ENCODE measurements at regions not wholly inside any gene's neighbourhood (a gene's known extent, or its start where the extent isn't known, plus 50 kb on each side); places are given as distances from the start of the nearest gene placed in this dataset.

DNA sequence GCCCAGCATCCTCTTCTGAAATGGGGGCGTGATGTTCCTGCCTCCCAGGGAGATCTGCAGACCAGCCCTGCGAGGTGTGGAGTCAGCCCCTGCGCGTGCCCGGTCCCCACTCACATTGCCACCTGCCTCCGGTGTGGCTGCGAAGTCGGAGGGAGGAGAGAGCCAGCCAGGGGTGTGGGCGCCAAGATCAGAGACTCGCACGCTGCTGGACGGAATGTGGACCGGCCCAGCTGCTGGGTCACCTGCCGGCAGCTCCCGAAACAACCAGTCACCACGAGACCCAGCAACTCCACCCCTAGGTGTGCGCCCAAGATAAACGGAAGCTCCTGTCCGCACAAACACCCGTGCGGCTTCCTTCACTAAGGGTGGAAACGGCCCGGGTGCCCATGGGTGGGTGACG lies 51.1 kb upstream of the EGFL7 start:
- H3K36me3 Mint-ChIP-seq = no peaks in the 10 kb centered on the region
- H3K4me1 Mint-ChIP-seq (ENCODE audit: low read depth) = no peaks in the 10 kb centered on the region
- no peak overlapping the region for H3K27ac Mint-ChIP-seq
- intact Hi-C loops (cut with micrococcal nuclease) = no loop called here
- H3K27me3 Mint-ChIP-seq = peaks cover 8% of the 10 kb centered on the region
- ChIA-PET CTCF (no interaction called here), POLR2A (no interaction called here)
- H3K4me3 Mint-ChIP-seq = no peak overlapping the region
- H3K9me3 Mint-ChIP-seq = no peaks in the 10 kb centered on the region
- DNase-seq = no peak

DNA sequence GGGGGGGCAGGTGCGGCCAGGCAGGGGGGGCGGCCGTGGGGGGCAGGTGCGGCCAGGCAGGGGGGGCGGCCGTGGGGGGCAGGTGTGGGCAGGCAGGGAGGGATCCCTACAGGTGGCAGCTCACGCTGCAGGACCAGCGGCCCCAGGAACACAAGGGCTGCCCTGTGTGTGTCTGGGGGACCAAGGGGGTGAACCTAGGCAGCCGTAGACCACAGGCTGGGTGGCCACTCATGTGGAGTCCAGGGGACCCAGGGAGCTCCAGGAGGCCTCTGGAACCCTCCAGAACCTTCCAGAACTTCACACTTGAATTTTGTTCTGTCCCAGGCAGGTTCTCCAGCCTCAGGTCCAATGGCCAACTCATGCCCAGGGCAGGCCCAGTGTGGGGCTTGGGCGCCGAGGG lies 51.6 kb upstream of the EGFL7 start:
- Mint-ChIP-seq H3K9me3 (no peaks in the 10 kb centered on the region), H3K4me3 (no peak overlapping the region), H3K27me3 (peaks cover 8% of the 10 kb centered on the region), H3K4me1 (ENCODE audit: low read depth) (no peaks in the 10 kb centered on the region), H3K36me3 (no peaks in the 10 kb centered on the region), H3K27ac (no peak overlapping the region)
- intact Hi-C loops (cut with micrococcal nuclease) = no loop called here
- ChIA-PET POLR2A (no interaction called here), CTCF (no interaction called here)
- no peak for DNase-seq

DNA sequence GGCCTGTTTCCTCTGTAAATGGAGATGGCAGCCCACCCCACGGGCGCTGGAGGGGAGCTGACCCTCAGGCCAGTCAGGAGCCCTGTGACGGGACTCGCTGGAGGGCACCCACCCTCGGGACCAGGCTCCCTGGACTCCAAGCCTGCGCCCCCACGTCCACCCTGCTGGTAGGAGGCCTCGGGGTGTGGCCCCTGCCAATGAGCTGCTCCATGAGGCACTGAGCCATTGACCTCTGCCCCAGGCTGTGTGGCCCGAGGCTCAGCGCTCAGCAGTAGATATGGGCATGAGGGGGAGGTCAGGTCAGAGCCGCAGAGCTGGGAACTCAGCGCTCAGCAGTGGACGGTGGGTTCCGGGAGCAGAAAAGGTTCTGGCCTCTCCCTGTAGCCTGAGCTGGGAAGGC lies 52.3 kb upstream of the EGFL7 start:
- intact Hi-C loops (cut with micrococcal nuclease) = no loop called here
- no peak overlapping the region for H3K27ac Mint-ChIP-seq
- H3K27me3 Mint-ChIP-seq = peaks cover 12% of the 10 kb centered on the region
- H3K9me3 Mint-ChIP-seq = no peaks in the 10 kb centered on the region
- H3K4me1 Mint-ChIP-seq (ENCODE audit: low read depth) = no peaks in the 10 kb centered on the region
- no peak overlapping the region for H3K4me3 Mint-ChIP-seq
- CTCF ChIA-PET = no interaction called here
- DNase-seq = no peak
- POLR2A ChIA-PET = no interaction called here
- H3K36me3 Mint-ChIP-seq = no peaks in the 10 kb centered on the region

DNA sequence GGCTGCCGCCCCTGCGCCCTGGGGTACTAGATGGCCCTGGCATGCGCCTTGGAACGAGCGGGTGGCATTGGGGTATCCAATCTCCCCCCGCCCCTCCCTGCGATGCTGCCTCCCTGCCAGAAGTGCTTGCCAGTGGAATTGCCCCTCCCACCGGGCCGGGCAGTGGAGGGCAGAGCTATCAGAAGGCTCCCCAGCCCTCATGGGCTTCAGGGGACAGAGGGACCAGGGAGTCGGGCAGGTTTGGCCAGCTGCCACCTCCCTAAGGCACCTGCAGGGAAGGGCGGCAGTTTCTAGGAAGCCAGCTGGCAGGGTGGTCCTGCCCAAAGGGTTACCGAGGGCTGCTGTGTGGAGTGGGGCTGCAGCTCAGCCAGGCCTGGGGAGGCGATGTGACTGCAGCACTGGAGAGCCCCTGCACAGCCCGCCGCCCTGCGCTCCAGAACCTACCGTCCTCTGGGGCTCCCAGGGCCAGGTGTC lies 52.8 kb upstream of the EGFL7 start:
- H3K27ac Mint-ChIP-seq = no peak overlapping the region
- H3K4me3 Mint-ChIP-seq = no peak overlapping the region
- DNase-seq = no peak
- peaks cover 12% of the 10 kb centered on the region for H3K27me3 Mint-ChIP-seq
- CTCF ChIA-PET = no interaction called here
- H3K36me3 Mint-ChIP-seq = no peaks in the 10 kb centered on the region
- no peaks in the 10 kb centered on the region for H3K4me1 Mint-ChIP-seq (ENCODE audit: low read depth)
- H3K9me3 Mint-ChIP-seq = no peaks in the 10 kb centered on the region
- POLR2A ChIA-PET = no interaction called here
- intact Hi-C loops (cut with micrococcal nuclease) = no loop called here

DNA sequence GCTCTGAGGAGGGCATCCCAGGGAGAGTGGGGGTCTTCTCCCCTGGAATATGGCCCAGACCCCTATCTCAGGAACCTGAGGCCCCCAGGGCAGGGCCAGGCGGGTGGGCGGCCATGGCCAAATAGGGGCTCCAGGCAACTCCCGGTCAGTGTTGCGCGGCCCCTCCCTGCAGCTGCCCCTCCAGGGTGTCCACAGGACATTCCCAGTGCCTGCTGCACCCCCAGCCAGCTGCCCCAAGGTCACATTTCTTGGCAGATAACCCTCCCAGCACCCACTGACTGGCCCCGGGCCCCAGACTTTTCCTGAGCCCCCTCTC lies 53.6 kb upstream of the EGFL7 start:
- peaks cover 16% of the 10 kb centered on the region for H3K27me3 Mint-ChIP-seq
- H3K9me3 Mint-ChIP-seq = no peaks in the 10 kb centered on the region
- H3K36me3 Mint-ChIP-seq = no peaks in the 10 kb centered on the region
- no peaks in the 10 kb centered on the region for H3K4me1 Mint-ChIP-seq (ENCODE audit: low read depth)
- no peak overlapping the region for H3K27ac Mint-ChIP-seq
- ChIA-PET POLR2A (no interaction called here), CTCF (no interaction called here)
- DNase-seq = no peak
- H3K4me3 Mint-ChIP-seq = no peak overlapping the region
- intact Hi-C loops (cut with micrococcal nuclease) = no loop called here

DNA sequence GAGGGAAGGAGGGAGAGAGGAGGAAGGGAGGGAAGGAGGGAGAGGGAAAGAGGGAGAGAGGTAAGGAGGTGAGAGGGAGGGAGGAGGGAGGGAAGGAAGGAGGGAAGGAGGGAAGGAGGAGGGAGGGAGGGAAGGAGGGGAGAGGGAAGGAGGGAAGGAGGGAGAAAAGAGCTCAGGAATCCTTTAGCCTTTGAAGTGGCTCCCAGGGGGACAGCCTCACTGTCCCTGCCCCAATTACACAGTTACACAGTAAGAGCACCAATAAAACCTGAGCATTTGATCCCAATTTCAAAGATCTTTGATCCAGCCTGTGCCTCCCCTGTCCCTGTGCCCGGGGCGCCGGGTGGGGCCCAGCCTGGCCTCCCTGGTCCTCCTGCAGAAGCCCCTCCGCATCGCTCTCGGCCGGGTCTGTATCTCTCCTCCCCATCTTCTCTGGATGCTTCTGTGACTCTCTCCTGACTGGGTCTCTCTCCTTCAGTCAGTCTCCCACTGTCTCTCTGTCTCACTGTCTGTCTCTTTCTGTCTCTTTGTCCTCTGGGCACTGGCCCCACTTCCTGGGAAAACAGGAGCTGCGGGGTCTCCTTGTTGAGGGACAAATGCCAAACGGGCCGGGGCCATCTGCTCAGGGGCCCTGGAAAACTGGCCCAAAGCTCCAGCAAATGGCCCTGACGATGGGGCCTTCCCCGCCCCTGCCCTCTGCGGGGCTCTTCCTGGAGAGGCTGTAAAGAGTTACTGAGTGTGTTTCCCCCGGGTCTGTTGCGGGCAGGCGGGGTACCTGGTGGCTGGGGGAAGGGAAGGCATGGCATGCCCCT lies 54.2 kb upstream of the EGFL7 start:
- Mint-ChIP-seq H3K4me3 (no peak overlapping the region), H3K27ac (no peak overlapping the region), H3K36me3 (no peaks in the 10 kb centered on the region), H3K4me1 (ENCODE audit: low read depth) (no peaks in the 10 kb centered on the region), H3K27me3 (peaks cover 20% of the 10 kb centered on the region), H3K9me3 (no peaks in the 10 kb centered on the region)
- intact Hi-C loops (cut with micrococcal nuclease) = no loop called here
- DNase-seq = no peak
- ChIA-PET POLR2A (no interaction called here), CTCF (interaction anchor here (1.5 kb wide), 1 partner anchor 120 kb away, joined by 4 read pairs; no protein-coding TSS in a partner anchor)

DNA sequence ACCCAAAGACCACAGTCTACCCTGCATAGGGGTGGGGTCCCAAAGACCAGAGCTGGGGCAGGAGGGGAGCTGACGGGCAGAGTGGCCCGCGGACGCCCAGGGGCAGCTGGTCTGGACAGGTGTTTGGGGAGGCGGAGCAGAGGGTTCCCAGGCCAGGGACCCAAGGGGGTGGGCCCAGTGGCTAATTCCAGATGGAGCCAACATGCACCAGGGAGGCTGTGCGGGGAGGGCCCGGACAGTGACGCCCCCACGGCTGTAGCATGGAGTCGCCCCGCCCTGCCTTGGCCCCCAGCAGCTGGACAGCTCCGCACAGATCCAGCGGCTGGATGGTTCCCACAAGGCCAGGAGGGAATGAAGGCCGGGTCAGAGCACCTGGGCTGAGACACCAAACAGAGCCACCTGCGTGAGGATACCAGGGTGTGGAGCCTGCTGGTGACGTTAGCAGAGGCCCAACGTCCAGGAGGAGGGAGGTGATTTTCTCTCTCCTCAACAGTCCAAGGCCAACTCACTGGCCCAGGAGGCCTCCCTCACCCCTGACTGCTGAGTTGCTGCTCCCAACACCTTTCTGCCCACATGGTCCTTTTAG lies 55.3 kb upstream of the EGFL7 start:
- DNase-seq = no peak
- Mint-ChIP-seq H3K4me3 (no peak overlapping the region), H3K27ac (no peak overlapping the region), H3K9me3 (no peaks in the 10 kb centered on the region), H3K4me1 (ENCODE audit: low read depth) (no peaks in the 10 kb centered on the region), H3K36me3 (no peaks in the 10 kb centered on the region), H3K27me3 (peaks cover 27% of the 10 kb centered on the region)
- intact Hi-C loops (cut with micrococcal nuclease) = no loop called here
- ChIA-PET POLR2A (no interaction called here), CTCF (interaction anchor here (1.5 kb wide), 1 partner anchor 119 kb away, joined by 4 read pairs; no protein-coding TSS in a partner anchor)

DNA sequence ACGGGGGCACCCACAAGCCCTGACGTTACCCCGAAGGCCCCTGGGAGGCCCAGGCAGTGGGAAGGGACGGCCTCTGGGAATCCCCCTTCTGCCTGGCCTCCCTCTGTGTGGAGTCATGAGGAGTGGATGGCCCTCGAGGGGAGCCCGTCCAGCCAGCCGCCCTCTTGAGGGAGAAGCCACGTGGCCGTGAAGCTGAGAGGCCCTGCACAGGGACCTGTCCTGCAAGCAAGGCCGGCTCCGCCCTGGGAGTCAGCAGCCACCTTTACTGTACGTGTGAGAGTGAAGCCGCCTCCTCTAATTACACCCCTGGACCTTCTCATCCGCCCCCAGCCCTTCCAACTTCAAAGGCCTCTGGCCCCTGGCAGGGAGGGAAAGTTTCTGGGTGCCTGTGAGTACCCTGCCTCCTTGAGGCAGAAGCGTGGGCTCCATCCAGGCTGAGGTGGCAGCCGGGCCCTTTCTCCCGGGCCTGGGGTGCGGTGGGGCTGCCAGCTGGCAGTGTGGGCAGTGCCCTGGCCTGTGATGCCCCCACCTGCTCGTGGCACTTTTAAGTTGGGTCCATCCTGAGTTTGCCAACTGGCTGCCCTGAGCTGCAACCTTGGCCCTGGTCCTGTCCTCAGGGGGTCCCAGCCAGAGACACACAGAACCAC lies 55.9 kb upstream of the EGFL7 start:
- Mint-ChIP-seq H3K27ac (no peak overlapping the region), H3K9me3 (no peaks in the 10 kb centered on the region), H3K4me1 (ENCODE audit: low read depth) (no peaks in the 10 kb centered on the region), H3K4me3 (no peak overlapping the region), H3K27me3 (peaks cover 31% of the 10 kb centered on the region), H3K36me3 (no peaks in the 10 kb centered on the region)
- ChIA-PET CTCF (interaction anchor here (1.5 kb wide), 1 partner anchor 118 kb away, joined by 4 read pairs; no protein-coding TSS in a partner anchor), POLR2A (no interaction called here)
- no peak for DNase-seq
- intact Hi-C loops (cut with micrococcal nuclease) = no loop called here

DNA sequence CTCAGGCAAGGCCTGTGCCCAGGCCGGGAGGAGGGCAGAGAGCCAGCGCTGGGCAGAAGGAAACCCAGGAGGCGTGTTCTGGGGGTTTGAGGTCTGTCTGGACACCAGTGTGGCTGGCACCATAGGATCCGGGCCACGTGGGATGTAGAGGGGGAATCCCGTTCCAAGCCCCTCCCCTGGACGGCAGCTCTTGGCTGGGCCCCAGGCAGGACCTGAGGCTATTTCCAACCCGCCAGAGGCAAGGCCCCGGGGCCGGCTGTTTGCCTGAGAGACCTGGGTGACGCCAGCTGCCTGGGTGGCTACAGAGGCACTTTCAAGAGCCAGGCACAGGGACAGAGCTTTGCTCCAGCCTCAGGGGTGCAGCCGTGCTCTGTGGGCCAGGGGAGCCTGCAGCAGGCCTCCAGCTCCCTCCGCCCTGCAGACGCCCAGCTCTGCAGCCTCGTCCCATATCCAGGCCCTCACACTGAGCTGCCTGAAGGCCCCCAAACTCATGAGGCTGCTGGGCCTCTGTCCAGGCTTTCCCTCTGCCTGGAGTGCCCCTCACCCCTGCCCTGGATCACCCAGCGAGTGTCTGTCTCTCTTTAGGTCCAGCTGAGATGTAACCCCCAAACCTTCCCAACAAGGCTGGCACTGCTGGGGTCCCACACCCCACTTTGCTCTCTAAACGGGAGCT lies 56.6 kb upstream of the EGFL7 start:
- Mint-ChIP-seq H3K4me3 (no peak overlapping the region), H3K27ac (no peak overlapping the region), H3K36me3 (no peaks in the 10 kb centered on the region), H3K4me1 (ENCODE audit: low read depth) (no peaks in the 10 kb centered on the region), H3K27me3 (peaks cover 31% of the 10 kb centered on the region), H3K9me3 (no peaks in the 10 kb centered on the region)
- CTCF ChIA-PET = no interaction called here
- intact Hi-C loops (cut with micrococcal nuclease) = no loop called here
- DNase-seq = no peak
- POLR2A ChIA-PET = no interaction called here

DNA sequence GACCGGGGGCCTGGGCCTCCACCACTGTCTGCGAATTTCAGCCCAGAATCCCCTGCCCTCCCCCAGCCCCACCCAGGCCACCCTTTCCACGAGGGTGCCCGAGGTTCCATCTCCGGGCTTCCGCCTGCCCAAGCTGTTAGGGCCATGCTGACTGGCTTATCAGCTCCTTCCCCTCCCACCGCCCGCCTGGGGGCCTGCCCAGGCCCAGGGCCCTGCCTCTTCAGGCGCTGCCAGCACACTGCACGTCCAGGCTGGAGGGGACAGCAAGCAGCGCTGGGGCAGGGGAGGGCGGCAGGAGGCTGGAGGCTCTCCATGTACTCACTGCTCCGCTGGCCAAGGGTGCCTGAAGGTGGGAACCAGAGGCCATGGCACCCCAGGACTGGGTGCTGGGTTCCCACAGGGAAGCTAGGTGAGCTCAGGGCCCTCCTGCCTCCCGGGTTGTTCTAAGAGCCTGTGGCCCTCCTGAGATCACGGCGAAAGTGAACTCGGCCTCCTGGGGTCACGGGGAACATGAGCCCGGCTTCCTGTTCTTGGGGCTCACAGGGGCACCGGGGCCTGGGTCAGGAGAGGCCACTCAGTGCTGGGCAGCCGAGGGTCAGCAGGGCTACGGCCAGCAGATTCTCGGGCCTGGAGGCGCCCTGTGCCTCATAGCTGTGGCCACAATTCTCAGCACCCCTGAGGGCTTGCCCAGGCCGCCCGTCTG lies 57.7 kb upstream of the EGFL7 start:
- no peak for DNase-seq
- intact Hi-C loops (cut with micrococcal nuclease) = no loop called here
- H3K4me1 Mint-ChIP-seq (ENCODE audit: low read depth) = no peaks in the 10 kb centered on the region
- peaks cover 41% of the 10 kb centered on the region for H3K27me3 Mint-ChIP-seq
- H3K4me3 Mint-ChIP-seq = no peak overlapping the region
- H3K9me3 Mint-ChIP-seq = no peaks in the 10 kb centered on the region
- ChIA-PET CTCF (no interaction called here), POLR2A (no interaction called here)
- no peak overlapping the region for H3K27ac Mint-ChIP-seq
- H3K36me3 Mint-ChIP-seq = no peaks in the 10 kb centered on the region

DNA sequence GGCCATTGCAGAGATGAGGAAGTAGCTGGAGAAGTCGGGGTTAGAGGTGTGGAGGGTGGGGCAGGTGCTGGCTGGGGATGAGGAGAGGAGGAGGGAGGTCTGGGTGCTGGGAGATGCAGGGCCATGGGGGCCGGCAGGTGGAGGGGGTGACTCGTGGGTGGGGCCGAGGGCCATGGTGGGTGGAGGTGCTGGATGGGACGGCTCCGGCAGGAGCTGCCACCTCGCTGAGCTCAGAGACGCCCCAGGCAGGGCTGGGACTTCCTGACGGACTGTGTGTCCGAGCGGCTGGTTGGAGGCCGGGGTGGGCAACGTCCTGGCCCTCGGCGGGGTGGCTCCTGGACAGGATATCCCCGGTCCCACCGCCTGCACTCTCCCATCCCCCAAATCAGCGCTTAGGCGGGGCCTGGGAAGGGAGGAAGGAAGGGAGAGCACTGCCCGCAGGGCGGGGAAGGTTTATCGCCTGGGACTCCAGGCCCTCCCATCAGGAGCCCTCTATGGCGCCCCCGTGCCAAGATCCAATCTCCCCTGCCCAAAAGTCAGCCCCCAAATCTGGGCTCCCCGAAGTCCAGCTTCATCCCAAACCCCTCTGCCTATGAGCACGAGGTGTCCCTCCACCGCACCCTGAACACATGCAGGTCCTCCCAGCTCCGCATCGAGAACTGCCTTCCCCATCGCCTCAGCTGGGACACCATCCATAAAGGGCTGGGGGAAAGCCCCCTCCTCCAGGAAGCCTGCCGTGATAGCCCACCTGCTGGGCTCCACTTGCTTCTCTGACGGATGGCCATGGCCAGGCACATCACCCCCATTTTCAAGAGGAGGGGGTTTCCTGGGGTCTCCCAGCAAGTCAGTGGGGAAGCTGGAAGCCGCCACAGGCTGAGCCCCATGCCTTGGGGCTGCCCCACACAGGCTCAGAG lies 58.3 kb upstream of the NOTCH1 start:
- Mint-ChIP-seq H3K27ac (no peak overlapping the region), H3K4me1 (ENCODE audit: low read depth) (no peaks in the 10 kb centered on the region), H3K27me3 (peaks cover 41% of the 10 kb centered on the region), H3K9me3 (no peaks in the 10 kb centered on the region), H3K4me3 (no peak overlapping the region), H3K36me3 (no peaks in the 10 kb centered on the region)
- ChIA-PET CTCF (interaction anchor here (1.0 kb wide), 1 partner anchor 116 kb away, joined by 3 read pairs; no protein-coding TSS in a partner anchor), POLR2A (no interaction called here)
- DNase-seq = no peak
- intact Hi-C loops (cut with micrococcal nuclease) = no loop called here
